IPS-18a (cell line): ENCODE measurements at regions not wholly inside any gene's neighbourhood (a gene's known extent, or its start where the extent isn't known, plus 50 kb on each side); places are given as distances from the start of the nearest gene placed in this dataset.

Experiments used
- H3K27ac ChIP-seq: one replicate; pipeline ENCODE4 v1.5.1; 2013; ENCODE audit warnings: low read length
- H3K27me3 ChIP-seq: one replicate; pipeline ENCODE4 v1.6.1; 2013; ENCODE audit warnings: mild to moderate bottlenecking, low read length; ENCODE audit not compliant: control insufficient read depth, insufficient read depth
- H3K36me3 ChIP-seq: one replicate; pipeline ENCODE4 v1.6.1; 2013; ENCODE audit warnings: low read depth, low read length; ENCODE audit not compliant: control insufficient read depth
- H3K4me1 ChIP-seq: one replicate; pipeline ENCODE4 v1.6.1; 2013; ENCODE audit warnings: low read depth, low read length; ENCODE audit not compliant: control insufficient read depth
- H3K4me3 ChIP-seq: one replicate; pipeline ENCODE4 v1.5.1; 2013; ENCODE audit warnings: low read length
- H3K9ac ChIP-seq: one replicate; pipeline ENCODE4 v1.6.1; 2013; ENCODE audit warnings: mild to moderate bottlenecking, low read length, moderate library complexity
- H3K9me3 ChIP-seq: one replicate; pipeline ENCODE4 v1.6.1; 2013; ENCODE audit warnings: low read depth, low read length; ENCODE audit not compliant: control insufficient read depth

DNA sequence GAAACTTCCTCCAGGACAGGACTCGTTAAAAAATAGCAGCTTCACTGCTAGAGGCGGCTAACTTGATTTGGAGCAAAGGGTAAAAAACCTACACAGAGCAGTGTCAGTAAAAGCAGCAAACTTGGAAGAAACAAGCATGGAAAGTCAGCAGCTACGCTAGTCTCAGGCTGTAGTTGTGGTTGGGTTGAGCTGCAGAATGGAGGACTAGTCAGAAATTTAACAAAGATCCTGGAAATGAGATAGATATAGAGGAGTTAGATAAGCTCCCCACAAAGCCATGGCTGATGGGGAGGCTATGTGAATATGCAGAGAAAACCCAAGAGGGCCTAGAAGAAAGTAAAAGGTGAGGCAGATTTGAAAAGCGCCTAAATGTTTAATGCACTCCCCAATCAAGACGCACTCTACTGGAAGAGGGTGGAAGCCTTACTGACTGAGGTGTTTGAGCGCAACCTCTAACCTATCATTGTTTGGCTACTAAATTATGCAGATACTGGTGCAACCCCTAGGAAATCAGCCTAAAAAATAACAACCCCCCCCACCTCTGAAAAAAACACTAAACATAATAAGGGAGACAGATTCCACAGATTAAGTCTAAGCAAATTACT, 99.7 kb upstream of the TMEM168 start:
- no peak overlapping the region for H3K4me3 ChIP-seq
- H3K4me1 ChIP-seq = peaks cover 4% of the 10 kb centered on the region
- peaks cover 6% of the 10 kb centered on the region for H3K36me3 ChIP-seq
- H3K27me3 ChIP-seq = no peaks in the 10 kb centered on the region
- no peak overlapping the region for H3K27ac ChIP-seq
- H3K9ac ChIP-seq = no peak overlapping the region
- H3K9me3 ChIP-seq = no peaks in the 10 kb centered on the region

GRCh38 chr7:112889268-112889667, 99.1 kb upstream of the TMEM168 start:
- H3K9me3 ChIP-seq = no peaks in the 10 kb centered on the region
- peaks cover 4% of the 10 kb centered on the region for H3K4me1 ChIP-seq
- no peak overlapping the region for H3K9ac ChIP-seq
- no peak overlapping the region for H3K4me3 ChIP-seq
- H3K36me3 ChIP-seq = peaks cover 6% of the 10 kb centered on the region
- H3K27ac ChIP-seq = no peak overlapping the region
- H3K27me3 ChIP-seq = no peaks in the 10 kb centered on the region

DNA sequence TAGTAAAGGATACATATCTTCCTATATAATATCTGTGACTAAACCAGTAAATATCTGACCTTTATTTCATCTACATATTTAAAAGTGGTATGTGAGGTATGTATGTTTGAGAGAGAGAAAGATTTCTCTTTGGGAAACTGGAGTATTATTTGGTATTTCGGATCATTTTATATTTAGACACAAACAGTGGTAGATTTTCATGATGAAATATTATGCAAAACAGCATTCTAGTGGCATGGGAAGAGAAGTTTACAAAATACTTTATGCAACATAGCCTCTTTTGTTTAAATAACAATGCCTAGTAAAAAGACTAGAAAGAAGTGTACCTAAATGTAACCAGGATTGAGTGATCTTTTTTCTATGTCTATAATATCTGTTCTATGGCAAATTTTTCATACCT, 98.6 kb upstream of the TMEM168 start:
- Histone ChIP-seq H3K27ac (no peak overlapping the region), H3K9me3 (no peaks in the 10 kb centered on the region), H3K9ac (no peak overlapping the region), H3K36me3 (peaks cover 6% of the 10 kb centered on the region), H3K4me3 (no peak overlapping the region), H3K4me1 (peaks cover 4% of the 10 kb centered on the region), H3K27me3 (no peaks in the 10 kb centered on the region)

- H3K9me3 ChIP-seq = no peaks in the 10 kb centered on the region
- no peak overlapping the region for H3K9ac ChIP-seq
- H3K27ac ChIP-seq = no peak overlapping the region
- H3K4me3 ChIP-seq = no peak overlapping the region
- peaks cover 3% of the 10 kb centered on the region for H3K36me3 ChIP-seq
- peaks cover 4% of the 10 kb centered on the region for H3K4me1 ChIP-seq
- H3K27me3 ChIP-seq = no peaks in the 10 kb centered on the region
These were observed 97.8 kb upstream of the TMEM168 start for GRCh38 chr7:112887976-112888375.

- Histone ChIP-seq H3K36me3 (no peaks in the 10 kb centered on the region), H3K27ac (no peak overlapping the region), H3K9ac (no peak overlapping the region), H3K4me1 (peaks cover 4% of the 10 kb centered on the region), H3K4me3 (no peak overlapping the region), H3K9me3 (no peaks in the 10 kb centered on the region), H3K27me3 (no peaks in the 10 kb centered on the region)
These were observed 97.1 kb upstream of the TMEM168 start for GRCh38 chr7:112887337-112887736.

DNA sequence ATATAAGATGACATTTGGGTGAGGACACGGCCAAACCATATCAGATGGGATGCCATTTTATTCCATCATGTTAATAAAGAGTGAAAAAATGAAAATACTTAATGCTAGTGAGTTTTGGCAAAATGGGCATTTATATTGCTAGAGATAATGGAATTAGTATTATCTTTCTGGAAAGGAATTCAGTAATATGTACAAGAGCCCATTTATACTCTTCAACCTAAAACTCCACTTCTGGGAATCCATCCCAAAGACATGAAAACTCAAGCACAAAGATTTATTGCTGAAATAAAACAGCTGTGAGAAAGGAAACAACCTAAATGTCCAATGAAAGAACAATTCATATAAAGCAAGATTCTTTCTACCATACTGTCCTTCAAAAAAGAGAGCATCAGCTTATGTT, 96.0 kb upstream of the TMEM168 start:
- no peaks in the 10 kb centered on the region for H3K36me3 ChIP-seq
- H3K9ac ChIP-seq = no peak overlapping the region
- H3K4me3 ChIP-seq = no peak overlapping the region
- H3K4me1 ChIP-seq = peaks cover 4% of the 10 kb centered on the region
- H3K27me3 ChIP-seq = no peaks in the 10 kb centered on the region
- no peak overlapping the region for H3K27ac ChIP-seq
- no peaks in the 10 kb centered on the region for H3K9me3 ChIP-seq

GRCh38 chr7:112882991-112883390, 92.8 kb upstream of the TMEM168 start:
- Histone ChIP-seq H3K27ac (no peak overlapping the region), H3K36me3 (no peaks in the 10 kb centered on the region), H3K4me1 (no peaks in the 10 kb centered on the region), H3K27me3 (no peaks in the 10 kb centered on the region), H3K9ac (no peak overlapping the region), H3K4me3 (no peak overlapping the region), H3K9me3 (no peaks in the 10 kb centered on the region)

- Histone ChIP-seq H3K9me3 (no peaks in the 10 kb centered on the region), H3K27me3 (no peaks in the 10 kb centered on the region), H3K27ac (no peak overlapping the region), H3K9ac (no peak overlapping the region), H3K36me3 (no peaks in the 10 kb centered on the region), H3K4me1 (no peaks in the 10 kb centered on the region), H3K4me3 (no peak overlapping the region)
These were observed 92.3 kb upstream of the TMEM168 start for GRCh38 chr7:112882511-112882910.

DNA sequence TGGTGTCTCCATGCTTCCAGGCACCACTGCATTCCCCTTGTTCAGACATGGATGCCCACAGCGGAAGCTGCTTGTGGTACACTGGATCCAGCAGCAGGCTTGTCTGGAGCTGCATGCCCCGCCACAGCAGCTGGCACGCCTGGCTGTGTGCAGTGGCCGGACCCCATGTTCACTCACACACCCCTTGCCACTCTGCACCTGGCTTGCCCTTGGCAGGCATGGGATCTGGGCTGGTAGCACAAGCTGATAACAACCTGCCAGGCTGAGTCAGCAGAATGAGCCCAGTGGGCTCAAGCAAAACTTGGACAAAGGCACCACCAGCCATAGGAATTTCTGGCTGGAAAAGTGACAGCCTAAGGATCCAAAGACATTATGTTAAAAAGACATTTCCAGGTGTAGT, 91.8 kb upstream of the TMEM168 start:
- no peaks in the 10 kb centered on the region for H3K9me3 ChIP-seq
- H3K27me3 ChIP-seq = no peaks in the 10 kb centered on the region
- no peaks in the 10 kb centered on the region for H3K4me1 ChIP-seq
- no peaks in the 10 kb centered on the region for H3K36me3 ChIP-seq
- H3K27ac ChIP-seq = no peak overlapping the region
- no peak overlapping the region for H3K4me3 ChIP-seq
- H3K9ac ChIP-seq = no peak overlapping the region

DNA sequence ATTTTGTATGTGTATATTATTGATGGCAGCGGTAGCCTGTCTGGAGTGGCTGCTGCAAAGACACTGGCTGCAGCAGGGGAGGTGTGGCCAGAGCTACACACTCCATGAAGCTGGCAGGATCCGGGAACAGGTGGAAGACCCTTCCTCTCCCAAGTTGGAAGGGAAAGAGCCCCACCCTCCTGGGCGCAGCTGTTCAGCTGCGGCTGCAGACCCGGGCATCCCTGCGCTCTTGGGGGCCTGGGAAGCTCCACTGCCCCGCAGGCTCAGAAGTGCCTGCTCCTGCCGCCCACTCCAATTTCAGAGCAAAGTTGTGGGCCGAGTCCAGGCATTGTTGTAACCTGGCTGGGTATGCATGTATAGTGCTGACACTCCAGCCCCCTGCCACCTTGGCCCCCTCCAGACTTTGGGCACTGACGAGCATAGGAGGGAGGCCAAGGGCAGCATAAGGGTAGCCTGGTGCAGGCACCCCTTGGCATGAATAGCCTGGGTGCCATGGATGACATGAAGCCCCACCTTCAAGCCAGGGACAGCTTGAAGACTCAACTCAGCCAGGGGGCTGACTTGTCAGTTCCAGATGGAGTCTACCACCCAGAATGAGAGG, 90.7 kb upstream of the TMEM168 start:
- H3K27ac ChIP-seq = no peak overlapping the region
- H3K9me3 ChIP-seq = no peaks in the 10 kb centered on the region
- H3K27me3 ChIP-seq = no peaks in the 10 kb centered on the region
- no peak overlapping the region for H3K4me3 ChIP-seq
- H3K4me1 ChIP-seq = no peaks in the 10 kb centered on the region
- H3K9ac ChIP-seq = no peak overlapping the region
- H3K36me3 ChIP-seq = no peaks in the 10 kb centered on the region

DNA sequence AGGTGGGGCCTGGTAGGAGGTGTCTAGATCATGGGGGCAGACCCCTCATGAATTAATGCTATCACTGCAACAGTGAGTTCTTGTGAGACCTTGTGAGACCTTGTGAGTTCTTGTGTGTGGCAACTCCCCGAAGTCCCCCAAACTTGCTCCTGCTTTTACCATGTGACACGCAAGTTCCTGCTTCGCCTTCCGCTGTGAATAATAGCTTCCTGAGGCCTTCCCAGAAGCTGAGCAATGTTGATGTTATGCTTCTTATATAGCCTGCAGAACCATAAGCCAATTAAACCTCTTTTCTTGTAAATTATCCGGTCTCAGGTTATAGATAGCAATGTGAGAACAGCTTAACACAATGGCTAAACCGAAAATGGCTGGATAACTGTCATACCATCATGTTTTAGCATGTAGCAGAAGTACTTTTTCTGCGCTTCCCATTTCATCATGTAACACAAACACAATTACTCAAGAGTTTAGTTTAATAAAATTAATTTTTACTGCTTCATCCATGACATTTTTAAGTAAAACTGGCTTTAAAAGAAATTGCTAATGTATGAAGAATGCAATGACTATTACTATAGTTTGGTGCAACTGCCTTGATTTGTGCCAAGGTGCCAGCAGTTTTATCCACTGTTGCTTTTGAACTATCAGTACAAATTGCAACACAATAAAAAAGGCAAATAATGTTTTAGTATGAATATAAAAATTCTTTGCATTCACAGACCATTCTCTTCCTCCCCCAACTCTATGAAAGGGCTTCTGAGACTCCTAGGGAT, 87.7 kb upstream of the TMEM168 start:
- Histone ChIP-seq H3K36me3 (no peaks in the 10 kb centered on the region), H3K9ac (no peak overlapping the region), H3K4me1 (no peaks in the 10 kb centered on the region), H3K9me3 (no peaks in the 10 kb centered on the region), H3K27ac (no peak overlapping the region), H3K27me3 (no peaks in the 10 kb centered on the region), H3K4me3 (no peak overlapping the region)

DNA sequence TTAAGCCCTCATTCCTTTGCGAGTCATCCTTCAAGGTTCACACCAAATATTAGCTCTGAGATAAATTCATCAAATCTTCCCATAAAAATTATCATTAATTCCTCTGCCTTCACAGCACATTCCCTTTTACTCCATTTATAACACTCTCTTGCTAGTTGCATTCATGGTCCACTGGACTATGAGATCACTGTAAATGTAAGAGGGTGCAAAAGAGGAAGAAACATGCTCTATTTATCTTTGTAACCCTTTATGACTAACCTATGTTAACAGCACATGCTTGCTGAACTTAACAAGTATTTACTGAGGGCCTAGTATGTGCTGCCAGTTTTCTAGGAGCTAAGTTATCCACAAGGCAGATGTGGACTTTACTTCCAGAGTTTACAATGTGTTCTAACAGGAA, 86.7 kb upstream of the TMEM168 start:
- H3K36me3 ChIP-seq = no peaks in the 10 kb centered on the region
- H3K4me3 ChIP-seq = no peak overlapping the region
- H3K9me3 ChIP-seq = no peaks in the 10 kb centered on the region
- no peak overlapping the region for H3K9ac ChIP-seq
- no peaks in the 10 kb centered on the region for H3K27me3 ChIP-seq
- no peak overlapping the region for H3K27ac ChIP-seq
- no peaks in the 10 kb centered on the region for H3K4me1 ChIP-seq
